Naive thymus-derived CD4-positive, alpha-beta T cell (primary cell): ENCODE measurements at regions not wholly inside any gene's neighbourhood (a gene's known extent, or its start where the extent isn't known, plus 50 kb on each side); places are given as distances from the start of the nearest gene placed in this dataset.
"Not testable (repeated sequence)": the region's sequence is repeated elsewhere in the genome, so short reads cannot be mapped to it uniquely, and the experiment has no call there.

Experiments
- ATAC-seq: fragments of 150-1000 bp; cut with Tn5 transposase; 2 replicates; pipeline ENCODE4 v1.10.0; 2021; ENCODE audit warnings: mild to moderate bottlenecking, moderate library complexity
- CTCF ChIA-PET: fragments of 350-600 bp; sonication (Branson Sonifier 250); formaldehyde crosslinking; loops from one replicate; lab custom pipeline; 2021; ENCODE audit warnings: antibody characterized with exemption; lab: Charles Lee
- POLR2A ChIA-PET: fragments of 350-600 bp; sonication (Branson Sonifier 250); formaldehyde crosslinking; loops from one replicate; lab custom pipeline; 2021; ENCODE audit warnings: antibody characterized with exemption, inconsistent platforms; lab: Charles Lee
- DNase-seq, 9 donors: peaks; one replicate each; pipeline versions ENCODE4 v3.0.0 to v3.0.0-alpha.2; 2020 to 2022; ENCODE audit warnings: mixed read lengths in 1 of 9
- H3K27ac ChIP-seq: one replicate; pipeline ENCODE4 v1.7.0; 2013; ENCODE audit warnings: mild to moderate bottlenecking, low read depth, low read length, moderate library complexity
- H3K27me3 ChIP-seq, 2 donors: one replicate each; pipeline ENCODE4 v1.7.0; 2013; ENCODE audit warnings: low read length in 2 of 2, mild to moderate bottlenecking in 2 of 2, moderate library complexity in 2 of 2; ENCODE audit not compliant: control insufficient read depth in 2 of 2, insufficient read depth in 2 of 2
- H3K36me3 ChIP-seq, 3 experiments: 1 replicate in 2 of 3; 2 replicates in 1 of 3; pipeline ENCODE4 v1.7.0; 2013; ENCODE audit warnings: low read length in 3 of 3, mild to moderate bottlenecking in 3 of 3, moderate library complexity in 1 of 3; ENCODE audit not compliant: insufficient read depth in 3 of 3, control insufficient read depth in 2 of 3
- H3K4me1 ChIP-seq, 2 donors: one replicate each; pipeline ENCODE4 v1.7.0; 2013; ENCODE audit warnings: low read length in 2 of 2, mild to moderate bottlenecking in 2 of 2, moderate library complexity in 1 of 2; ENCODE audit not compliant: control insufficient read depth in 2 of 2, insufficient read depth in 2 of 2
- H3K4me3 ChIP-seq: 2 replicates; pipeline ENCODE4 v1.7.0; 2013; ENCODE audit warnings: mild to moderate bottlenecking, low read length
- H3K9me3 ChIP-seq, 3 experiments: 1 replicate in 2 of 3; 2 replicates in 1 of 3; pipeline ENCODE4 v1.7.0; 2013; ENCODE audit warnings: low read length in 3 of 3; ENCODE audit not compliant: control insufficient read depth in 2 of 3
- H3K27ac Mint-ChIP-seq, 9 donors: one replicate each; pipeline ENCODE4 v1.8.0; 2020 to 2022; ENCODE audit warnings: mixed read lengths in 9 of 9, mild to moderate bottlenecking in 8 of 9, moderate library complexity in 5 of 9, inconsistent platforms in 2 of 9
- H3K27me3 Mint-ChIP-seq, 5 donors: one replicate each; pipeline ENCODE4 v1.8.0; 2021 to 2022; ENCODE audit warnings: mixed read lengths in 5 of 5, mild to moderate bottlenecking in 1 of 5
- H3K36me3 Mint-ChIP-seq, 5 donors: one replicate each; pipeline ENCODE4 v1.8.0; 2020 to 2022; ENCODE audit warnings: mixed read lengths in 5 of 5, mild to moderate bottlenecking in 3 of 5, inconsistent platforms in 1 of 5
- H3K4me1 Mint-ChIP-seq, 7 donors: one replicate each; pipeline ENCODE4 v1.8.0; 2020 to 2022; ENCODE audit warnings: mixed read lengths in 7 of 7, mild to moderate bottlenecking in 3 of 7, inconsistent platforms in 1 of 7
- H3K4me3 Mint-ChIP-seq, 10 donors: one replicate each; pipeline ENCODE4 v1.8.0; 2020 to 2022; ENCODE audit warnings: mild to moderate bottlenecking in 10 of 10, mixed read lengths in 10 of 10, moderate library complexity in 6 of 10, inconsistent platforms in 2 of 10
- H3K9me3 Mint-ChIP-seq, 11 donors: one replicate each; pipeline ENCODE4 v1.8.0; 2020 to 2022; ENCODE audit warnings: mixed read lengths in 11 of 11, mild to moderate bottlenecking in 4 of 11, inconsistent platforms in 1 of 11, moderate library complexity in 1 of 11
- intact Hi-C, 2 donors: fragments of 100-400 bp; cut with micrococcal nuclease; formaldehyde crosslinking; loops; one replicate each; pipeline ENCODE4 v1.15.1; 2023

- H3K9me3 Mint-ChIP-seq, intact Hi-C loops, DNase-seq, H3K4me1 ChIP-seq, H3K36me3 Mint-ChIP-seq, H3K4me3 ChIP-seq, POLR2A ChIA-PET, CTCF ChIA-PET, H3K4me1 Mint-ChIP-seq, H3K27ac ChIP-seq, H3K9me3 ChIP-seq, H3K4me3 Mint-ChIP-seq, H3K36me3 ChIP-seq, H3K27me3 ChIP-seq, ATAC-seq, H3K27ac Mint-ChIP-seq: not testable (repeated sequence)
- peaks cover 6 to 44% (median 16%) of the 10 kb centered on the region in 5 donors for H3K27me3 Mint-ChIP-seq
Measured at GRCh38 chr6:27047725-27048124, 199.8 kb upstream of the PRSS16 start.

GRCh38 chr6:27049863-27050781 lies 197.4 kb upstream of the PRSS16 start:
- Mint-ChIP-seq H3K4me1 (no peaks in the 10 kb centered on the region), H3K9me3 (peaks cover 0 to 5% (median 0%) of the 10 kb centered on the region in 11 donors), H3K27ac (no peak overlapping the region), H3K27me3 (peaks cover 0 to 32% (median 7%) of the 10 kb centered on the region in 5 donors), H3K36me3 (no peaks in the 10 kb centered on the region), H3K4me3 (no peak overlapping the region)
- H3K36me3 ChIP-seq: no peaks in the 10 kb centered on the region
- CTCF ChIA-PET: no interaction called here
- H3K27me3 ChIP-seq: no peaks in the 10 kb centered on the region
- H3K4me1 ChIP-seq: no peaks in the 10 kb centered on the region
- DNase-seq (no peak), ATAC-seq (no peak)
- POLR2A ChIA-PET: no interaction called here
- H3K9me3 ChIP-seq: no peaks in the 10 kb centered on the region
- H3K27ac ChIP-seq: no peak overlapping the region
- H3K4me3 ChIP-seq: no peak overlapping the region
- intact Hi-C loops: no loop called here

GRCh38 chr6:27052082-27052730 lies 195.3 kb upstream of the PRSS16 start:
- H3K27ac ChIP-seq, H3K4me3 Mint-ChIP-seq, H3K9me3 ChIP-seq, CTCF ChIA-PET, H3K27ac Mint-ChIP-seq, DNase-seq, POLR2A ChIA-PET, ATAC-seq, H3K36me3 Mint-ChIP-seq, H3K27me3 ChIP-seq, H3K9me3 Mint-ChIP-seq, H3K4me1 ChIP-seq, H3K4me1 Mint-ChIP-seq, intact Hi-C loops, H3K36me3 ChIP-seq, H3K4me3 ChIP-seq: not testable (repeated sequence)
- H3K27me3 Mint-ChIP-seq: peaks cover 9 to 29% (median 15%) of the 10 kb centered on the region in 5 donors

- H3K4me1 Mint-ChIP-seq: no peaks in the 10 kb centered on the region
- CTCF ChIA-PET: no interaction called here
- POLR2A ChIA-PET: no interaction called here
Measured at GRCh38 chr6:27052731-27053082, 194.8 kb upstream of the PRSS16 start.

GRCh38 chr6:27053738-27054137 lies 193.8 kb upstream of the PRSS16 start:
- H3K27ac ChIP-seq: no peak overlapping the region
- POLR2A ChIA-PET: no interaction called here
- intact Hi-C loops: no loop called here
- no peaks in the 10 kb centered on the region for H3K4me1 ChIP-seq
- H3K9me3 ChIP-seq: no peaks in the 10 kb centered on the region
- Mint-ChIP-seq H3K36me3 (no peaks in the 10 kb centered on the region), H3K27ac (no peak overlapping the region), H3K4me1 (no peaks in the 10 kb centered on the region), H3K4me3 (no peak overlapping the region), H3K9me3 (no peaks in the 10 kb centered on the region), H3K27me3 (peaks cover 9 to 25% (median 16%) of the 10 kb centered on the region in 5 donors)
- H3K27me3 ChIP-seq: no peaks in the 10 kb centered on the region
- CTCF ChIA-PET: no interaction called here
- no peak for ATAC-seq
- no peak overlapping the region for H3K4me3 ChIP-seq
- no peaks in the 10 kb centered on the region for H3K36me3 ChIP-seq
- no peak for DNase-seq

More at GRCh38 chr6:27052731-27053082, 194.8 kb upstream of the PRSS16 start:
- Mint-ChIP-seq H3K4me3 (no peak overlapping the region), H3K27me3 (peaks cover 9 to 27% (median 14%) of the 10 kb centered on the region in 5 donors), H3K36me3 (no peaks in the 10 kb centered on the region), H3K27ac (no peak overlapping the region), H3K9me3 (no peaks in the 10 kb centered on the region)
- no peak for DNase-seq
- no peaks in the 10 kb centered on the region for H3K36me3 ChIP-seq
- no peak for ATAC-seq
- H3K9me3 ChIP-seq: no peaks in the 10 kb centered on the region
- H3K27ac ChIP-seq: no peak overlapping the region
- no peak overlapping the region for H3K4me3 ChIP-seq
- no peaks in the 10 kb centered on the region for H3K4me1 ChIP-seq
- intact Hi-C loops: no loop called here
- no peaks in the 10 kb centered on the region for H3K27me3 ChIP-seq

GRCh38 chr6:27056615-27057014 lies 190.9 kb upstream of the PRSS16 start:
- no peak overlapping the region for H3K27ac Mint-ChIP-seq
- no peak overlapping the region for H3K27ac ChIP-seq
- no peaks in the 10 kb centered on the region for H3K36me3 ChIP-seq
- no peaks in the 10 kb centered on the region for H3K9me3 ChIP-seq
- H3K27me3 Mint-ChIP-seq: peaks cover 9 to 25% (median 16%) of the 10 kb centered on the region in 5 donors
- ChIA-PET POLR2A (no interaction called here), CTCF (no interaction called here)
- no peaks in the 10 kb centered on the region for H3K4me1 ChIP-seq
- no peaks in the 10 kb centered on the region for H3K4me1 Mint-ChIP-seq
- no peak overlapping the region for H3K4me3 Mint-ChIP-seq
- H3K4me3 ChIP-seq: no peak overlapping the region
- H3K9me3 Mint-ChIP-seq: no peaks in the 10 kb centered on the region
- intact Hi-C loops: no loop called here
- no peaks in the 10 kb centered on the region for H3K27me3 ChIP-seq
- no peak for DNase-seq
- no peaks in the 10 kb centered on the region for H3K36me3 Mint-ChIP-seq
- ATAC-seq: no peak
